Gastrocnemius medialis (tissue), 4 donors: ENCODE measurements at regions not wholly inside any gene's neighbourhood (a gene's known extent, or its start where the extent isn't known, plus 50 kb on each side); places are given as distances from the start of the nearest gene placed in this dataset.

Experiments used
- POLR2A ChIP-seq, 2 donors: fragments of 450-650 bp; IDR thresholded peaks; one replicate each; pipeline ENCODE4 v1.6.1; 2017; ENCODE audit warnings: antibody characterized with exemption in 2 of 2, mild to moderate bottlenecking in 2 of 2, moderate library complexity in 2 of 2
- TF ChIP-seq, protein P1 (sequence below), 5 experiments: fragments of 450-650 bp in 3 of 5; fragments of 200-600 bp in 2 of 5; sonication (generic) in 2 of 5; IDR thresholded peaks in 4 of 5; conservative IDR thresholded peaks in 1 of 5; 1 replicate in 4 of 5; 2 replicates in 1 of 5; pipeline ENCODE4 v1.5.1; 2016 to 2019; ENCODE audit warnings: antibody characterized with exemption in 5 of 5, mild to moderate bottlenecking in 3 of 5, moderate library complexity in 3 of 5

DNA sequence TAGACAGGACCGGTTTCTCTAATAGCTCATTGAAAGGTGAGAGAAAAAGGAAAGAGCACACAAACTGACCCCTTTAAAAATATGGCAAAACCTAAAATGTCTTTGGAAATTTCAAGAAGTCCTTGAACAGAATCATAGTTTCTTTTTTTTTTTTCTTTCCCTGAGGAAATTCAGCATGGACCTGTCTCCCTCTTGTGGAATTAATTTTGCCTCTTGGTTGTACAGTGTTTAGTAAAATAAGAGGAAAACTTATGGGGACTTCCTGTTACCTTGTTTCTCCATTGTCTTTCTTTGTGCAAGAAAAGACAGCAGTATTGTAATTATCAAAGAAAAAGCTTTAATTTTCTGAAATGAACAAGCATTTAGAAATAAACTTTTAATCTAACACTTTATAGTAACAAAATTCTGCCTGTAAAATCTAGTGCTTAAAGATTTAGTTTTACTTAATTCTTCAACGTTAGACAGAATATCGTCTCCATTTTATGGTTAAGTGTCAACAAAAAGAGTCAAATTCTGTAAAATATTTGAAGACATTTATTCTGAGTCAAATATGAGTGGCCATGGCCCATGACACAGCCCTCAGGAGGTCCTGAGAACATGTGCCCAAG is 176.3 kb upstream of the NABP1 start:
- TF ChIP-seq, protein P1, sequence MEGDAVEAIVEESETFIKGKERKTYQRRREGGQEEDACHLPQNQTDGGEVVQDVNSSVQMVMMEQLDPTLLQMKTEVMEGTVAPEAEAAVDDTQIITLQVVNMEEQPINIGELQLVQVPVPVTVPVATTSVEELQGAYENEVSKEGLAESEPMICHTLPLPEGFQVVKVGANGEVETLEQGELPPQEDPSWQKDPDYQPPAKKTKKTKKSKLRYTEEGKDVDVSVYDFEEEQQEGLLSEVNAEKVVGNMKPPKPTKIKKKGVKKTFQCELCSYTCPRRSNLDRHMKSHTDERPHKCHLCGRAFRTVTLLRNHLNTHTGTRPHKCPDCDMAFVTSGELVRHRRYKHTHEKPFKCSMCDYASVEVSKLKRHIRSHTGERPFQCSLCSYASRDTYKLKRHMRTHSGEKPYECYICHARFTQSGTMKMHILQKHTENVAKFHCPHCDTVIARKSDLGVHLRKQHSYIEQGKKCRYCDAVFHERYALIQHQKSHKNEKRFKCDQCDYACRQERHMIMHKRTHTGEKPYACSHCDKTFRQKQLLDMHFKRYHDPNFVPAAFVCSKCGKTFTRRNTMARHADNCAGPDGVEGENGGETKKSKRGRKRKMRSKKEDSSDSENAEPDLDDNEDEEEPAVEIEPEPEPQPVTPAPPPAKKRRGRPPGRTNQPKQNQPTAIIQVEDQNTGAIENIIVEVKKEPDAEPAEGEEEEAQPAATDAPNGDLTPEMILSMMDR (IDR thresholded peaks at IDR 0.05 in 4 of 5, conservative IDR thresholded peaks at IDR 0.05 in 1 of 5) = peak in 4 of 5 experiments; percentile 16 to 55 (median 34)
- TF ChIP-seq POLR2A (IDR thresholded peaks at IDR 0.05) = no peak
